Right atrium auricular region (tissue), 2 donors: ENCODE measurements at regions not wholly inside any gene's neighbourhood (a gene's known extent, or its start where the extent isn't known, plus 50 kb on each side); places are given as distances from the start of the nearest gene placed in this dataset.

ENCODE experiments used
- DNase-seq: peaks from one replicate; pipeline ENCODE4 v3.0.0-alpha.2; 2019; ENCODE audit warnings: low spot score
- H3K27ac ChIP-seq, 2 donors: fragments of 200-600 bp; sonication (generic); 1 replicate in 1 of 2; 2 replicates in 1 of 2; pipeline ENCODE4 v1.5.1; 2016 to 2019
- H3K27me3 ChIP-seq, 2 donors: fragments of 200-600 bp; sonication (generic); one replicate each; pipeline versions ENCODE4 v1.5.1 to v1.6.0; 2017 to 2019
- H3K36me3 ChIP-seq: fragments of 200-600 bp; sonication (generic); one replicate; pipeline ENCODE4 v1.5.1; 2016
- H3K4me1 ChIP-seq, 2 donors: fragments of 200-600 bp; sonication (generic); one replicate each; pipeline versions ENCODE4 v1.5.1 to v1.6.0; 2017 to 2019
- H3K4me3 ChIP-seq, 2 donors: fragments of 200-600 bp; sonication (generic); 1 replicate in 1 of 2; 2 replicates in 1 of 2; pipeline ENCODE4 v1.5.1; 2017 to 2019; ENCODE audit warnings: mild to moderate bottlenecking in 1 of 2, moderate library complexity in 1 of 2
- H3K9me3 ChIP-seq, 2 donors: fragments of 200-600 bp; sonication (generic); one replicate each; pipeline ENCODE4 v1.5.1; 2019
- CTCF ChIP-seq, 2 donors: fragments of 200-600 bp; sonication (generic); IDR thresholded peaks; one replicate each; pipeline ENCODE4 v1.5.1; 2019; ENCODE audit warnings: antibody characterized with exemption in 2 of 2

- Histone ChIP-seq H3K4me1 (peaks cover 0 to 45% of the 10 kb centered on the region in 2 donors), H3K36me3 (no peaks in the 10 kb centered on the region), H3K9me3 (no peaks in the 10 kb centered on the region), H3K27ac (no peak overlapping the region), H3K4me3 (peak overlapping the region; percentile 9 to 39), H3K27me3 (peaks cover 10 to 52% of the 10 kb centered on the region in 2 donors)
- DNase-seq: no peak
- no peak for TF ChIP-seq CTCF (IDR thresholded peaks at IDR 0.05)
These were observed 300.6 kb downstream of the PARP8 start for GRCh38 chr5:50967009-50967562.

GRCh38 chr5:50967563-50968355 lies 301.3 kb downstream of the PARP8 start:
- Histone ChIP-seq H3K4me3 (peak overlapping the region; percentile 9 to 39), H3K9me3 (no peaks in the 10 kb centered on the region), H3K4me1 (peaks cover 0 to 45% of the 10 kb centered on the region in 2 donors), H3K36me3 (no peaks in the 10 kb centered on the region), H3K27me3 (peaks cover 10 to 52% of the 10 kb centered on the region in 2 donors), H3K27ac (no peak overlapping the region)
- no peak for DNase-seq
- no peak for TF ChIP-seq CTCF (IDR thresholded peaks at IDR 0.05)

- H3K4me3 ChIP-seq: peak overlapping the region in 1 of 2 donors; percentile 39
- no peak overlapping the region for H3K27ac ChIP-seq
- no peak for TF ChIP-seq CTCF (IDR thresholded peaks at IDR 0.05)
- H3K4me1 ChIP-seq: peaks cover 0 to 39% of the 10 kb centered on the region in 2 donors
- no peak for DNase-seq
- peaks cover 10 to 46% of the 10 kb centered on the region in 2 donors for H3K27me3 ChIP-seq
- no peaks in the 10 kb centered on the region for H3K36me3 ChIP-seq
- no peaks in the 10 kb centered on the region for H3K9me3 ChIP-seq
These were observed 302.1 kb downstream of the PARP8 start for GRCh38 chr5:50968356-50969149.

GRCh38 chr5:50969151-50970031 lies 303.0 kb downstream of the PARP8 start:
- no peaks in the 10 kb centered on the region for H3K36me3 ChIP-seq
- no peak for DNase-seq
- peak overlapping the region in 1 of 2 donors; percentile 39 for H3K4me3 ChIP-seq
- peaks cover 0 to 30% of the 10 kb centered on the region in 2 donors for H3K4me1 ChIP-seq
- H3K27me3 ChIP-seq: peaks cover 10 to 38% of the 10 kb centered on the region in 2 donors
- no peak for TF ChIP-seq CTCF (IDR thresholded peaks at IDR 0.05)
- no peak overlapping the region for H3K27ac ChIP-seq
- no peaks in the 10 kb centered on the region for H3K9me3 ChIP-seq

GRCh38 chr5:50975840-50976239 lies 309.4 kb downstream of the PARP8 start:
- no peak for TF ChIP-seq CTCF (IDR thresholded peaks at IDR 0.05)

More at GRCh38 chr5:50975840-50976239, 309.4 kb downstream of the PARP8 start:
- no peaks in the 10 kb centered on the region for H3K9me3 ChIP-seq
- DNase-seq: no peak
- no peaks in the 10 kb centered on the region for H3K4me1 ChIP-seq
- H3K36me3 ChIP-seq: no peaks in the 10 kb centered on the region
- H3K4me3 ChIP-seq: no peak overlapping the region
- H3K27ac ChIP-seq: no peak overlapping the region
- no peaks in the 10 kb centered on the region for H3K27me3 ChIP-seq
